ENCODE measurements at regions not wholly inside any gene's neighbourhood (a gene's known extent, or its start where the extent isn't known, plus 50 kb on each side); places are given as distances from the start of the nearest gene placed in this dataset.

DNA sequence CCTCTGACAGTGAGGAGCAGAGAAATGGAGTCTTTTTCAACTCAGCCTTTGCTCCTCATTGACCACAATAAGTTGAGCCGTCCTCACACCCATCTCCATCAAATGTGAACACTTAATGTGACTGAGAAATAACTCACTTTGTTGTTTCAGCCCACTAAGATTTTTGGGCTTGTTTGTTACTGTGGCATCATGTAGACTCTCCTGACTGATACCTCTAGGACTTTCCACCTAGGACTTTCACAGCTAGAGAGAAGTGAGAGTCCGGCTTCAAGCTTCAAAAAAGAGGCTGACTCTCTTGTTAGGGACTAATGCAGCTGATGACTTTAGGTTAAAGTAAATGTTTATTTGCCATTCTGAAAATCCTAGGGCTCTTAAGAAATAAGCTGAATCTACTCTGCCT is 435.0 kb downstream of the TMEM114 start:
- Histone ChIP-seq H3K36me3 (no peaks in the 10 kb centered on the region), H3K27ac (no peak overlapping the region), H3K4me3 (no peak overlapping the region), H3K27me3 (no peaks in the 10 kb centered on the region), H3K9me3 (peaks cover 0 to 15% of the 10 kb centered on the region in 2 donors), H3K4me1 (no peaks in the 10 kb centered on the region)
- TF ChIP-seq, protein P1, sequence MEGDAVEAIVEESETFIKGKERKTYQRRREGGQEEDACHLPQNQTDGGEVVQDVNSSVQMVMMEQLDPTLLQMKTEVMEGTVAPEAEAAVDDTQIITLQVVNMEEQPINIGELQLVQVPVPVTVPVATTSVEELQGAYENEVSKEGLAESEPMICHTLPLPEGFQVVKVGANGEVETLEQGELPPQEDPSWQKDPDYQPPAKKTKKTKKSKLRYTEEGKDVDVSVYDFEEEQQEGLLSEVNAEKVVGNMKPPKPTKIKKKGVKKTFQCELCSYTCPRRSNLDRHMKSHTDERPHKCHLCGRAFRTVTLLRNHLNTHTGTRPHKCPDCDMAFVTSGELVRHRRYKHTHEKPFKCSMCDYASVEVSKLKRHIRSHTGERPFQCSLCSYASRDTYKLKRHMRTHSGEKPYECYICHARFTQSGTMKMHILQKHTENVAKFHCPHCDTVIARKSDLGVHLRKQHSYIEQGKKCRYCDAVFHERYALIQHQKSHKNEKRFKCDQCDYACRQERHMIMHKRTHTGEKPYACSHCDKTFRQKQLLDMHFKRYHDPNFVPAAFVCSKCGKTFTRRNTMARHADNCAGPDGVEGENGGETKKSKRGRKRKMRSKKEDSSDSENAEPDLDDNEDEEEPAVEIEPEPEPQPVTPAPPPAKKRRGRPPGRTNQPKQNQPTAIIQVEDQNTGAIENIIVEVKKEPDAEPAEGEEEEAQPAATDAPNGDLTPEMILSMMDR (IDR thresholded peaks at IDR 0.05), result no peak
- DNase-seq (ENCODE audit: low spot score), result no peak

DNA sequence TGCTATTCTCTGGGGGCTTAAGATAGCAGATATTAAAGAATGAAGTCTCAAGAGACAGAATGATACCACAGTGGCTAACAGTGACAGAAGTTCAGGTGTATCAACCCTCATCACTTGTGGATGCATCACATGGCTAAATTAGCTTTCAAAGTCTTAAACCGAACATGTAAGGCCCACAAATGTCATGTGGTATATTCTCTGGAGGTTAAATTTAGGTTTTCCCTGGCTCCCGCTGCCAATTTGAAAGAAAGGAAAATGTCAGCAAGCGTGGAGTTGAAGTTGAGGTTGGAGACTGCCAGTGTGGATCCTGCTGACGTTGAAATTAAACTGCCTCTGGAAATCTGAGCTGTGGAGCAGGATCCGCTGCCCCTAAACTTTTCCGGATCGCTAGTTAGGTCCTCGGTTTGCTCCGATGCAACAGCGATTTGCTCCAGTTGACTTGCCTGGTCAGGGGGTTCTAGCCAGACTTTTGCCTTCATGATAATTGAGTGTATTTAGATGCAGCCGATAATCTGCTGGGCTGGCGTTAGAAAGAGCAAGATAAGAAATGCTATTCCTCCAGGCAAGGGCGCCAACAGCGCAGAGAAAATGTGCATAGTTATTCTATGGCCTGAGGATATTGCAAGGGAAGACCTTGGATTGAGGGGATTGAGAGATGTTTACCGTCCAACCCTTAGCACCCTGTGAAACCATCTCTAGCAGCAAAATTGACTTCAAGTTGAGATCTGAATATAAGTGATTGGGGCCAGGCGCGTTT is 443.9 kb downstream of the TMEM114 start:
- Histone ChIP-seq H3K4me3 (no peak overlapping the region), H3K4me1 (no peaks in the 10 kb centered on the region), H3K36me3 (no peaks in the 10 kb centered on the region), H3K27ac (no peak overlapping the region), H3K9me3 (peaks cover 0 to 9% of the 10 kb centered on the region in 2 donors), H3K27me3 (no peaks in the 10 kb centered on the region)
- TF ChIP-seq, protein P1 (IDR thresholded peaks at IDR 0.05), result no peak
- DNase-seq (ENCODE audit: low spot score), result no peak

DNA sequence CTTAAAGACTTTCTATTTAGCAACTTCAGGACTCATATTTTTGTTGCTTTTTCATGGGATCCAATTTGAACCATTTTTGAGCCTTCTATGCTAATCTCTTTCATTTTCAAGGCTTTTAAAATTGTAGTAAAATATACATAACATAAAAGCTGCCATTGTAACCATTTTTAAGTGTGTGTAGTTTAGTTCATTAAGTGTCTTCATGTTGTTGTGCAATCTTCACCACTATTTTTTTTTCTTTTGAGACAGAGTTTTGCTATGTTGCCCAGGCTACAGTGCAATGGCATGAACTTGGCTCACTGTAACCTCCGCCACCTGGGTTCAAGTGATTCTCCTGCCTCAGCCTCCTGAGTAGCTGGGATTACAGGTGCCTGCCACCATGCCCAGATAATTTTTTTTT is 451.6 kb downstream of the TMEM114 start:
- Histone ChIP-seq H3K9me3 (no peaks in the 10 kb centered on the region), H3K4me1 (no peaks in the 10 kb centered on the region), H3K27ac (no peak overlapping the region), H3K27me3 (no peaks in the 10 kb centered on the region), H3K4me3 (no peak overlapping the region), H3K36me3 (no peaks in the 10 kb centered on the region)
- DNase-seq (ENCODE audit: low spot score), result no peak
- TF ChIP-seq, protein P1 (IDR thresholded peaks at IDR 0.05), result no peak

DNA sequence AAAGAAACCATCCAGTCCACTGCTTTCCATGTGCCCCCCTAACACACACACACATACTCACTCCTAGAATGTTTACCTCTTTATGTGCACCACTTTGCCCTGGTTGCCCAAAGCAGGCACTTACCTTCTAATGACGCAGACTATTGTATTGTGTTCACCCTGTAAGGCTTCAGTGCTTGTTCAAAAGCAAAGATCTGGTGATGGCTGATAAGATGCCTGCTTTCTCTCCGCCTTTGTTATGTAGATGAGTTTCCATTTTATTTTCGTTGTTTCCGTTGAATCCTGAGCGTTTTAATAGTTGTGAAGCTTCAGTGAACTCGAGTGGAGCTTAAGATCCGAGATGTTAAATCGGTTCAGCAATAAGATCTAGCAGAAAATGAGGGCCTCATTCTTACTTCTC is 452.7 kb downstream of the TMEM114 start:
- Histone ChIP-seq H3K4me1 (no peaks in the 10 kb centered on the region), H3K36me3 (no peaks in the 10 kb centered on the region), H3K27me3 (no peaks in the 10 kb centered on the region), H3K27ac (no peak overlapping the region), H3K4me3 (no peak overlapping the region), H3K9me3 (no peaks in the 10 kb centered on the region)
- TF ChIP-seq, protein P1 (IDR thresholded peaks at IDR 0.05), result no peak
- DNase-seq (ENCODE audit: low spot score), result no peak

DNA sequence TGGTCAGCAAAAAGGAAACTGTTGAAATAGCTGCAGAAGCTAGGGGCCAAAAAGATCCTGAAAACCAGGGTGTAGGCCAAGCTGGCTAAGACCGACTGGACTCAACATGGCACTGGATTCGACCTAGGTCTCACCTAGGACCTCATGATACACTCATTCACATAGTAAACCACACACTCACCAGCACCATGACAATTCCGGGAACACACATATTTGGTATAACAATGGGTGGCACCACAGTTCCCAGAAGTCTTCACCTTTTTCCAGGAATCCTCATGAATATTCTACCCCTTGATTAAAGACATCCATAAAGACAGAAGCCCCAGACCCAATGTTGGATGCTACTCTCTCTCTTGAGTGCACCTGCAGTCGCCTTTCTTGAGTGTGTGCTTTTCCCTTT is 460.1 kb downstream of the TMEM114 start:
- no peaks in the 10 kb centered on the region for H3K36me3 ChIP-seq
- no peak overlapping the region for H3K27ac ChIP-seq
- no peak for DNase-seq (ENCODE audit: low spot score)
- TF ChIP-seq, protein P1 (IDR thresholded peaks at IDR 0.05), result no peak
- H3K27me3 ChIP-seq, result no peaks in the 10 kb centered on the region
- peaks cover 0 to 8% of the 10 kb centered on the region in 2 donors for H3K9me3 ChIP-seq
- no peaks in the 10 kb centered on the region for H3K4me1 ChIP-seq
- no peak overlapping the region for H3K4me3 ChIP-seq

DNA sequence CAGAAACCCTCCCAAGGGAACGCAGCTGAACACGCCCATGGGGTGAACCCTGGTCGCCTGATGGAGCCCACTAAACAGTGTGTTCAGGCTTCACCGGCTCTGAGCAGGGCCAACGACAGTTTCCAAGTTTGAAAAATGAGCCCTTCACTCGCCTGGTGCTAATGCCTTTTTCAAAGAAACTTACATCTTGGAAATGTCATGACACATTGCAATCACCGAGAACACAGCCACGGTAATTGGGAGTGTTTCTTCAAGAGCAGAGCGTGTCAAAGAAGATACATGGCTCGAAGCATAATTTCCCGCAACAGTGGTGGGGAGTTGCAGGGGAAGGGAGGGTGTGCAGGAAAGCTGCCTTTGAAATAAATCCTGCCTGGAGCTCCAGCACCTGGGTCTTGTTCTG is 463.2 kb downstream of the TMEM114 start:
- no peaks in the 10 kb centered on the region for H3K36me3 ChIP-seq
- no peaks in the 10 kb centered on the region for H3K4me1 ChIP-seq
- no peak for DNase-seq (ENCODE audit: low spot score)
- peaks cover 0 to 8% of the 10 kb centered on the region in 2 donors for H3K9me3 ChIP-seq
- TF ChIP-seq, protein P1 (IDR thresholded peaks at IDR 0.05), result no peak
- no peak overlapping the region for H3K27ac ChIP-seq
- H3K27me3 ChIP-seq, result no peaks in the 10 kb centered on the region
- no peak overlapping the region for H3K4me3 ChIP-seq
